ENCODE measurements at regions not wholly inside any gene's neighbourhood (a gene's known extent, or its start where the extent isn't known, plus 50 kb on each side); places are given as distances from the start of the nearest gene placed in this dataset.

GRCh38 chr1:173422456-173422976 lies 54.6 kb upstream of the PRDX6 start:
- intact Hi-C loops (cut with micrococcal nuclease) = loop anchor here (5.0 kb wide), 3 partner anchors 795 to 1575 kb away; partner anchors contain the start of gene CACYBP
- Mint-ChIP-seq H3K9me3 (no peaks in the 10 kb centered on the region), H3K27me3 (ENCODE audit: insufficient read depth) (no peaks in the 10 kb centered on the region)

GRCh38 chr1:173423291-173423690 lies 53.8 kb upstream of the PRDX6 start:
- Mint-ChIP-seq H3K27ac (no peak overlapping the region), H3K27me3 (ENCODE audit: insufficient read depth) (no peaks in the 10 kb centered on the region), H3K4me1 (ENCODE audit: low read depth) (peaks cover 5% of the 10 kb centered on the region), H3K9me3 (no peaks in the 10 kb centered on the region), H3K4me3 (no peak overlapping the region), H3K36me3 (ENCODE audit: low read depth) (peaks cover 2% of the 10 kb centered on the region)
- DNase-seq (ENCODE audit: low spot score) = no peak
- intact Hi-C loops (cut with micrococcal nuclease) = loop anchor here (5.0 kb wide), 3 partner anchors 794 to 1574 kb away; partner anchors contain the start of gene CACYBP

More at GRCh38 chr1:173422456-173422976, 54.6 kb upstream of the PRDX6 start:
- Mint-ChIP-seq H3K27ac (no peak overlapping the region), H3K4me1 (ENCODE audit: low read depth) (peaks cover 5% of the 10 kb centered on the region), H3K4me3 (no peak overlapping the region), H3K36me3 (ENCODE audit: low read depth) (peaks cover 2% of the 10 kb centered on the region)
- no peak for DNase-seq (ENCODE audit: low spot score)

GRCh38 chr1:173424143-173424542 lies 53.0 kb upstream of the PRDX6 start:
- Mint-ChIP-seq H3K27me3 (ENCODE audit: insufficient read depth) (no peaks in the 10 kb centered on the region), H3K36me3 (ENCODE audit: low read depth) (peaks cover 2% of the 10 kb centered on the region), H3K4me3 (no peak overlapping the region), H3K9me3 (no peaks in the 10 kb centered on the region), H3K4me1 (ENCODE audit: low read depth) (peaks cover 7% of the 10 kb centered on the region), H3K27ac (no peak overlapping the region)
- no peak for DNase-seq (ENCODE audit: low spot score)
- intact Hi-C loops (cut with micrococcal nuclease) = loop anchor here (5.0 kb wide), 3 partner anchors 793 to 1573 kb away; partner anchors contain the start of gene CACYBP

- peaks cover 2% of the 10 kb centered on the region for H3K36me3 Mint-ChIP-seq (ENCODE audit: low read depth)
- no peak overlapping the region for H3K4me3 Mint-ChIP-seq
- H3K27me3 Mint-ChIP-seq (ENCODE audit: insufficient read depth) = no peaks in the 10 kb centered on the region
- intact Hi-C loops (cut with micrococcal nuclease) = loop anchor here (5.0 kb wide), 3 partner anchors 792 to 1572 kb away; partner anchors contain the start of gene CACYBP
- H3K9me3 Mint-ChIP-seq = no peaks in the 10 kb centered on the region
- peaks cover 15% of the 10 kb centered on the region for H3K4me1 Mint-ChIP-seq (ENCODE audit: low read depth)
- no peak for DNase-seq (ENCODE audit: low spot score)
- no peak overlapping the region for H3K27ac Mint-ChIP-seq
Measured at GRCh38 chr1:173424782-173425407, 52.2 kb upstream of the PRDX6 start.

GRCh38 chr1:173426057-173426456 lies 51.1 kb upstream of the PRDX6 start:
- peaks cover 21% of the 10 kb centered on the region for H3K4me1 Mint-ChIP-seq (ENCODE audit: low read depth)

GRCh38 chr1:173427146-173428054 lies 49.7 kb upstream of the PRDX6 start:
- H3K27me3 Mint-ChIP-seq (ENCODE audit: insufficient read depth) = no peaks in the 10 kb centered on the region
- no peak overlapping the region for H3K4me3 Mint-ChIP-seq
- H3K27ac Mint-ChIP-seq = no peak overlapping the region
- intact Hi-C loops (cut with micrococcal nuclease) = no loop called here
- H3K4me1 Mint-ChIP-seq (ENCODE audit: low read depth) = peaks cover 28% of the 10 kb centered on the region
- no peaks in the 10 kb centered on the region for H3K9me3 Mint-ChIP-seq
- H3K36me3 Mint-ChIP-seq (ENCODE audit: low read depth) = peaks cover 1% of the 10 kb centered on the region
- no peak for DNase-seq (ENCODE audit: low spot score)

More at GRCh38 chr1:173426057-173426456, 51.1 kb upstream of the PRDX6 start:
- no peak overlapping the region for H3K4me3 Mint-ChIP-seq
- no peaks in the 10 kb centered on the region for H3K9me3 Mint-ChIP-seq
- no peak overlapping the region for H3K27ac Mint-ChIP-seq
- peaks cover 2% of the 10 kb centered on the region for H3K36me3 Mint-ChIP-seq (ENCODE audit: low read depth)
- H3K27me3 Mint-ChIP-seq (ENCODE audit: insufficient read depth) = no peaks in the 10 kb centered on the region
- no peak for DNase-seq (ENCODE audit: low spot score)
- intact Hi-C loops (cut with micrococcal nuclease) = no loop called here

Data from activated T-helper 1 cell treated with anti-CD3 and anti-CD28 coated beads, Interleukin-12 subunit alpha, Interleukin-12 subunit beta, Interleukin-2, Interleukin-4 antibody, amounts not matched to agents 30 ng/mL and 10 ng/mL and 1 ng/mL, durations not matched to agents 14 hours and 24 hours and 36 hours (primary cell).